ENCODE measurements at regions not wholly inside any gene's neighbourhood (a gene's known extent, or its start where the extent isn't known, plus 50 kb on each side); places are given as distances from the start of the nearest gene placed in this dataset.
"Not testable (repeated sequence)": the region's sequence is repeated elsewhere in the genome, so short reads cannot be mapped to it uniquely, and the experiment has no call there.

- not testable (repeated sequence) for TF ChIP-seq CHD2 (IDR thresholded peaks at IDR 0.05; ENCODE audit: low read length); EP300 (IDR thresholded peaks at IDR 0.05; ENCODE audit: borderline replicate concordance in 1 of 2, low read depth in 2 of 2, low read length in 2 of 2); SP1 (IDR thresholded peaks at IDR 0.05; ENCODE audit: low read depth, low read length); CTCF (IDR thresholded peaks at IDR 0.05; ENCODE audit: control extremely low read depth in 1 of 3, insufficient read depth in 1 of 3, low read depth in 1 of 3, low read length in 3 of 3); MAFK (IDR thresholded peaks at IDR 0.05; ENCODE audit: low read depth, low read length)
Observed at GRCh38 chr18:40245612-40246011, 1709.4 kb upstream of the PIK3C3 start.

Measured in H1 (cell line).